ENCODE measurements at regions not wholly inside any gene's neighbourhood (a gene's known extent, or its start where the extent isn't known, plus 50 kb on each side); places are given as distances from the start of the nearest gene placed in this dataset.

- TF ChIP-seq TCF7L2 (IDR thresholded peaks at IDR 0.05; ENCODE audit: low read depth, low read length) (no peak), REST (IDR thresholded peaks at IDR 0.05; ENCODE audit: insufficient read depth in 1 of 2, low read depth in 2 of 2, low read length in 1 of 2) (no peak), POLR2AphosphoS5 (IDR thresholded peaks at IDR 0.05; ENCODE audit: low read depth, low read length) (no peak), CTCF (IDR thresholded peaks at IDR 0.05) (no peak)
Measured at GRCh38 chr12:102629262-102629888, 149.0 kb upstream of the IGF1 start.
